BE2C (cell line): ENCODE measurements at regions not wholly inside any gene's neighbourhood (a gene's known extent, or its start where the extent isn't known, plus 50 kb on each side); places are given as distances from the start of the nearest gene placed in this dataset.

ENCODE experiments used
- DNase-seq: peaks from one replicate; pipeline ENCODE4 v3.0.0-alpha.2; 2020
- H3K27me3 ChIP-seq: fragments of 250-450 bp; sonication (Bioruptor Pico); 2 replicates; pipeline ENCODE4 v1.5.1; 2020; ENCODE audit warnings: mild to moderate bottlenecking
- H3K36me3 ChIP-seq: fragments of 250-450 bp; sonication (Bioruptor Pico); 2 replicates; pipeline ENCODE4 v1.5.1; 2020; ENCODE audit warnings: mild to moderate bottlenecking
- H3K4me1 ChIP-seq: fragments of 250-450 bp; sonication (Bioruptor Pico); 2 replicates; pipeline ENCODE4 v1.5.1; 2020
- H3K4me3 ChIP-seq: 2 replicates; pipeline ENCODE4 v1.5.1; 2011; ENCODE audit warnings: low read depth, low read length
- H3K9me3 ChIP-seq: fragments of 250-450 bp; sonication (Bioruptor Pico); 2 replicates; pipeline ENCODE4 v1.5.1; 2020
- CTCF ChIP-seq: IDR thresholded peaks from 2 replicates; pipeline ENCODE4 v1.5.1; 2012; ENCODE audit warnings: mild to moderate bottlenecking, low read depth, low read length

- TF ChIP-seq CTCF: no peak
- H3K4me3 ChIP-seq: no peak overlapping the region
- H3K9me3 ChIP-seq: no peaks in the 10 kb centered on the region
- H3K36me3 ChIP-seq: no peaks in the 10 kb centered on the region
- no peak for DNase-seq
- no peaks in the 10 kb centered on the region for H3K4me1 ChIP-seq
- no peaks in the 10 kb centered on the region for H3K27me3 ChIP-seq
Observed at GRCh38 chr18:57957210-57957609, 86.8 kb upstream of the NEDD4L start.

DNA sequence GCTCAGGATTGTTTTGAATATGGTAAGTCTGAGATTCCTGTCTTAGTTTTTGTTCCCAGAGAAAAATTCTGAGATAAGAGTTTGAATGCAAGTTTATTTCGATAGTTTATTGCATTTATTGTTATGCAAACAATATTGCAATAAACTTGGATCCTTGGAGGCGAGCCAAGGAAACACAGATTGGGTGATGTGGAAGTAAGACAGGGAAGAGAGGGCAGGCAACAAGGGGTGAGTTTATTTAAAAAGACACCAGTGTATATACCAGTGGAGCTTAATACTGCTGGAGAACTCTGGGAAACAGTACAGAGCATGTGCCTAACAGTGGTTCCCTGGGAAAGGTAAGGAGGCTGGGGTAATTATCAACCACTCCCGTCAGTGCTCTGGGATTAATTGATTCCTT is 87.5 kb upstream of the NEDD4L start:
- Histone ChIP-seq H3K27me3 (no peaks in the 10 kb centered on the region), H3K36me3 (no peaks in the 10 kb centered on the region), H3K4me3 (no peak overlapping the region), H3K4me1 (no peaks in the 10 kb centered on the region), H3K9me3 (no peaks in the 10 kb centered on the region)
- no peak for TF ChIP-seq CTCF
- DNase-seq: no peak

GRCh38 chr18:57954935-57955334 is 89.1 kb upstream of the NEDD4L start:
- Histone ChIP-seq H3K27me3 (no peaks in the 10 kb centered on the region), H3K9me3 (no peaks in the 10 kb centered on the region), H3K4me3 (no peak overlapping the region), H3K4me1 (no peaks in the 10 kb centered on the region), H3K36me3 (no peaks in the 10 kb centered on the region)
- DNase-seq: no peak
- no peak for TF ChIP-seq CTCF

DNA sequence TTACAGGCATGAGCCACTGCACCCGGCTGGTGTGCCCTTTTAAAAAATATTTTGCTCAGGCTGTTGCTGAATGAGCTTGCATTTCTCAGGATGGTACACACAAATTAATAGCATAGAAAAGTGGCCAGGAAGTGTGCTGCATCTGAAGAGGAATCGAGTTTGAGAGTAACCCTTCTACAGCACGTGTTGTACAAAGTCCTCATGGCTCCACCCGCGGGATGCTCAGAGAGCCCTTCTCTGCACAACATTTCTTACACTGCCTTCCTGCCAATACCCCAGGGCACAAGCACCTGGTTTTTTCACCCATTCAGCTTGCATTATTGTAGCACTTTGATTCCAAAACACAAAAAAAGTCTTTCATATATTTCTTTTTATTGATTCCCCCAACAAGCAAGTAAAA is 90.1 kb upstream of the NEDD4L start:
- DNase-seq: no peak
- Histone ChIP-seq H3K4me3 (no peak overlapping the region), H3K36me3 (no peaks in the 10 kb centered on the region), H3K4me1 (no peaks in the 10 kb centered on the region), H3K27me3 (no peaks in the 10 kb centered on the region), H3K9me3 (no peaks in the 10 kb centered on the region)
- TF ChIP-seq CTCF: no peak

DNA sequence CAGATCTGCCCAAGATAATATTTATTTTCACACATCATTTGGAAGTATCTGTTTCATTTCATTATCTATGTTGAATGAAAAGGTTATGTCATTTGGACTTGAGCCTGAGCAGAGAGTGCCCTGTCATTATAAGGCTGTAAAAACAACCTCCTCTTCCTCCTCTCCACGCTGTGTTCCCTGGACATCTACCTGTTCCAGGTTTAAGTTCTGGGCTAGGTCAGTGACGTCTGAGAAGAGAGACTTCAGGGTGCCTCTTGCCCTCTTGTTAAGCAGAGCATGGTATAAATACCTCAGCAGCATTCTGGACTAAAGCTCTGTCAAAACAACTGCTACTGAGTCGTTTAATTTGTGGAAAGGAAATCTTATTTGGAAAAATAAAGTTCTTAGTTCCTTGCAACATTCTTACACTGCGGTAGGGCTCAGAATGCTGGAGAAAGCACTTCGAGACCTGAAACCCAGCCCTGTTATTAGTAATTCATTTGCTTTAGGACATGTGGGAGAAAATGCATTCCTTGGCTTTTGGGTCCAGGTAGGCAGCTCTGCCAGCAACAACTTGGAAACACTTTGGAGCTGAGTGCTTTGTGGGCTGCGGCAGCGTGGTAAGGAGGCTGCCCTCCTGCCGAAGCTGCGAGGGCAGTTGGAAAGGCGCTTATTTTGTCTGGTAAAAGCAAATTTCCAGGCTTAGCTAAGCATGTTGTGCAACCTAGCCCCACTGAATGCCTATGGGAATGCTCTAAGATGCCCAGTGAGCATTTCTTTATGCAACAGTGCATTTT is 91.8 kb upstream of the NEDD4L start:
- DNase-seq: no peak
- Histone ChIP-seq H3K4me3 (no peak overlapping the region), H3K27me3 (no peaks in the 10 kb centered on the region), H3K9me3 (no peaks in the 10 kb centered on the region), H3K4me1 (no peaks in the 10 kb centered on the region), H3K36me3 (no peaks in the 10 kb centered on the region)
- no peak for TF ChIP-seq CTCF

- Histone ChIP-seq H3K36me3 (no peaks in the 10 kb centered on the region), H3K27me3 (no peaks in the 10 kb centered on the region), H3K4me3 (no peak overlapping the region), H3K4me1 (no peaks in the 10 kb centered on the region), H3K9me3 (no peaks in the 10 kb centered on the region)
- no peak for TF ChIP-seq CTCF
- no peak for DNase-seq
Observed at GRCh38 chr18:57951117-57951796, 92.8 kb upstream of the NEDD4L start.
